ENCODE measurements at regions not wholly inside any gene's neighbourhood (a gene's known extent, or its start where the extent isn't known, plus 50 kb on each side); places are given as distances from the start of the nearest gene placed in this dataset.

DNA sequence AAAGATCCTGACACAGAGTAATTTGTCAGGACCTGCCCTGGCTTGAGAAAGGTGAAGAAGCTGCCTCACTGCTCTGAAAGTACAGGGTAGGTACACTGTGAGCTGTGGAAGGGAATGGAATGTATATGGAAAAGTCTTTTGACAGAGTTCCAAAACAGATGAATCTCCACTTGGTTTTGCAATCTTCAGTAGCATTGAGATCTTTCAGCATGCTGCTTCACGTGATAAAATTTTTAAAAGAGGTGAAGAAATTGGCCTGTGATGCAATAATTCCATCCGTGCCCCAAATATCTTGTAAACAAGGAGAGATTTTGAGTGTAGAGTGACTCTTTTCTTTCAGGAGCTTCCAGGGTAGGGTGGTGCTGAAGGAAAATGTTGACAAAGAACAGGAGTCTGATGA, 123.1 kb downstream of the OSR1 start:
- peak; percentile 62 for DNase-seq (ENCODE audit: low spot score)

DNA sequence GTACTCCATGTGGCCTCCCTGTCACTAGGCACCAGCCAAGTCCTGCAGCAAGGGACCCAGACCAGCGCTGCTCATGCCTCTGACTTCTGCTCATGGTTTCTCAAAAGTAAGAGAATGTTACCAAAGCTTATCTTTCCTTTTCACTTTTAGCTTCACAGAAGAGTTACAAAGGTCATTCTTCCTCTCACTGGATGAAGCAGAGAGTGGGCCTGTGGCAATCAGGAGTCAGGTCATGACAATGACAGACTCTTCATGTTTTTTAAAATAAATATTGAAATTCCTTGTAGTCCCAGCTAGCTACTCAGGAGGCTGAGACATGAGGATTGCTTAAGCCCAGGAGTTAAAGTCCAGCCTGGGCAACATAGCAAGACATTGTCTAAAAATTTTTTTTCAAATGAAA, 126.1 kb downstream of the OSR1 start:
- no peak for DNase-seq (ENCODE audit: low spot score)

DNA sequence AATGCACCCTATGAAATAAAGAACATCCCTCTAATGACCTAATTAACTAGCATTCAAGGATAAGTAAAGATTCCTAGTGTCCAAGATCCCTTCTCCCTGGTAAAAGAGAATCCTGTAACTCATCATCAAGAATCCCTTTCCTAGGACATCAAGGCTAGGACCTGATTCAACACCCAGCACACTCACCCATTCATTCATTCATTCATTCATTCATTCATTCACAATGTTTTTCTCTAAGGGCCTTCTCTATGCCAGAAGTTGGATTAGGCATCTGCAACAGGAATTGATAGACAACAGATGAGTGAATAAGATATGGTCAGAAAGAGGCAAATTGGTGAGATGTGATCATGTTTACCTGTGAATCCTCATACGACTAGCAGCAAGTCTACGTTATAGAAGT, 126.8 kb downstream of the OSR1 start:
- no peak for DNase-seq (ENCODE audit: low spot score)

DNA sequence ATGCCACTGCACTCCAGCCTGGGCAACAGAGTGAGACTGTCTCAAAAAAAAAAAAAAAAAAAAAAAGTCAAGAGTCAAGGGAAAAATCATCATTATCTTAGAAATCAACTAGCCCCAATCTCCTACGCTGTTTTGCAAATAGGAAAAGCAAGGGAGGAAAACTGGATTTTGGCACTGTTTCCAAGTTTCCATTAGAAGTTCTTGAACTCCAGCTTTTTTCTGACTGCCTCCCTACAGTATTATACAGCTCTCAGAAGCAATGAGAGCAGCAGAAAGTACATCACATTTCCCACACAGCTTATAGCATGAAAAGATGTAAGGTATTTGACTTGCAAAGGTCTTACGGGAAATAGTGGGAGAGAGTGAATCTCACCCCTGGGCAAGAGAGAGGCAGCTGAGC, 127.8 kb downstream of the OSR1 start:
- DNase-seq (ENCODE audit: low spot score) = no peak

DNA sequence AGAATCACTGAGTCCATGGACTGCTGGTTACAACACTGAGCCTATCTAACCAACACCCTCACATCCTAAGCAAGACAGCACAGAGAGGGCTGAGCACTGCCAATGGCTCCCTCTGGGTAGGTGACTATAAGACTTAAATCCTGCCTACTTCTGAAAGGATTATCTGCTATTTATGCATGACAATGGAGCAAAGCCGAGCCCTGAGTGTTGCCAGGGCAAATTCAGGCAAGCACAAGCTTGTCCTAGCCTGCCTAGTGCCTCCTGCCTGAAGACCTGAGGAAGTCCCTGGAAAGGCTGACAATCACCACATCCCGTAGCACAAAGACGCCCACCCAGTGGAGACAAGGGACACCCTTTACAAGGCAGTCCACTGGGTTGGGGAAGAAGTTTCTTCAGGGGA, 129.7 kb downstream of the OSR1 start:
- DNase-seq (ENCODE audit: low spot score) = no peak

DNA sequence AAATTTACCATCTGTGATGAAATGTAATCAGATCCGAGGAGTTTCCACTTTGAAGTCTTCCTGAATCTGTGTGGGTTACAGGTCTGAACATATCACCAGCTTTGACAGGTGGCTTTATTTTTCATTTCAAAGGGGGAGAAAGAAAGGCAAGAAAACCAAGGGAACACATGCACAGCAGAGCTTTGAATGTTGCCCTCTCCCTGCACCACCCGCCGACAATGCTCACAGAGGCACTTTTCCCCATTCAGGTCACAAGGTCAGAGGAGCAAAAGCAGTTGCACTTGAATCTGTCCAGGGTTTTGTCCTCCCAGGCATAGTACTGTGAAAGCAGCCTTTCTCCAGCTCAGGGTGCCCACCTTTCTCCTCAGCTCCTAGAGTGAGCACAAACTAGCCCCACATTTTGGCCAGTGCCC, 130.2 kb downstream of the OSR1 start:
- DNase-seq (ENCODE audit: low spot score) = no peak

DNA sequence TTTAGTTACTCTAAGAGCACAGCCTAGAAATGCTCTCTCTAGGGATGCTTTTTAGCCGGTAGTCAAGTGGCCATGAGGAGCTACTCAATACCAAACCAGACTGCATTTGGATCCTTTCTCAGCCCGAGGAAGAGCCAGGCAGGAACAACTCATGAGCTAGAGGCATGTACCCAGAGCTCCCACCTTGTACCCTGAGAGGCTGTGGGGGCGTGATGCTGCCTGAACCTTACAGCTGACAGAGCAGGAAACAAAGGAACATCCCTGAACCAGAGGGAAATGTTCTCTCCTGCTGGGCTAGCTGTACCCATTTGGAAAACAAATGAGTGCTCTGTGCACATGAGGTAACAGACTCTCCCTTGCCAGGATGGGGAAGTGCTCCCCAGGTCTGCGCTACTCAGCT, 131.6 kb downstream of the OSR1 start:
- DNase-seq (ENCODE audit: low spot score) = no peak

DNA sequence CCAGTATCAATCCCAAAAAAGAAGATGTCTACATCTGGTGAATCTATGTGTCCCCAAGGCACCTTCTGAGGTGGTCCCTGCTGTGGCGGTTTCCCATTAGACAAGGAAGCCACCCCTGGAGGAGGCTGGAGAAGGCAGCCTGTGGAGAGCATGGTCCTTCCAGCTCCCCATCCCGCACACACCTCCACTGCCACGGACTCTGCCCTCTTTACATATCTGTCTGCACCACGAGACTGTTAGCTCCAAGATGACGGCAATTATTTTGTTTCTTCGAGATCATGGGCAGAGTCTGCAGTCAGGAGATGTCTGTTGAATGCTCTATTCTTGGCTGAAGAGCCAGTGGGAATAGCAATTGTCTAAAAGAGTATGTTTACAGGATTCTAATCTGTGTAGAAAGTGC, 132.0 kb downstream of the OSR1 start:
- no peak for DNase-seq (ENCODE audit: low spot score)

DNA sequence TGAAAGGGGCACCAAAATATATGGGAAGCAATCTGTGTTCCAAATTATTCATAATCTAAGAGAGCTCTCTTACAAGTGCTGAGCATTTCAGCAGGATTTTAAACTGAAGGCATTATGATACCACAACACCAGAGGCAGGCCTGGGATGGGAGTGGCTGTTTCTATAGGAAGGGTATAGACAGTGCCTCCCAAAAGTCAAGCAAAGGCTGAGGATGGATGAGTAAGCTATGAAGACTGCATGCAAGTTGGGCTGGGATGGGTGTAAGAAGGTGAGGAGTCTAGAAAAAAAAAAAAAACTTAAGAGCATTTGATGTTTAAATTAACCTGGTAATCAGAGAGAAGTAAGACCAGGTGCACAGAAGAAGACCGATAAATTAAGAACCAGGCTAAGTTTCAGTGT, 132.5 kb downstream of the OSR1 start:
- no peak for DNase-seq (ENCODE audit: low spot score)

DNA sequence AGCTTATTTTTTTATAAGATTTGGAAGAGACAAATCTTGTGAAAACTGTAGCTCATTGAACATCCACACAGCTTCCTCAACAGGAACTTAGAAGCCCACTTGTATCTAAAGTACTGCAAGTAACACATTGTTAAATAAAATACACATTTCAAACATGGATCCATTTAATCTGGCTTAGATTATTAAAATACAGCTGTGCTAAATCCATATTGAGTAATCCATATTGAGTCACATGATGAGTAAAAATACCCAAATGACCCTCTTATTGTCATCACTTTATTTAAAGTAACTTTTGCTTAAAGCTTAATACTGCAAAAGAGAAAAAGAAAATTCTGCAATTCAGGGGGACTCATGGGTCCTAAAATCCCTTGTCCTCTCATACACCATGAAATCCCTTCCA, 133.3 kb downstream of the OSR1 start:
- DNase-seq (ENCODE audit: low spot score) = no peak

DNA sequence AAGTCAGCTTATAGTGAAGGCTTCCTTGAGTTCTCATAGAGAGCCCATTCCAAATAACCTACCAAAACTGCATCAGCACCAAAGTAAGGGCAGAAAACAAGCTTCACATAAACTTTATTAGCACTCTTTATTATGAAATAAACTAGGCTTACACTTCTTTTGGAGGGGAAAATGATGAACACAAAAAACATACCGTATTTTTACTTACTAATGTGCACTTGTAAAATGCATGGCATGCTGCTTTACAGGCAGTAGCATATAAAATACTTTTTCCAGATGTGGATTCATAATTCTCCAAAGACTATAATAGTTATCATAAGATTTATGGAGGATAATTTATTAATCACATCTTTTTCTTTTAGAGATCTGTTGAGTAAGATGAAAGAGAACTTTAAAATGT, 133.9 kb downstream of the OSR1 start:
- DNase-seq (ENCODE audit: low spot score) = no peak

DNA sequence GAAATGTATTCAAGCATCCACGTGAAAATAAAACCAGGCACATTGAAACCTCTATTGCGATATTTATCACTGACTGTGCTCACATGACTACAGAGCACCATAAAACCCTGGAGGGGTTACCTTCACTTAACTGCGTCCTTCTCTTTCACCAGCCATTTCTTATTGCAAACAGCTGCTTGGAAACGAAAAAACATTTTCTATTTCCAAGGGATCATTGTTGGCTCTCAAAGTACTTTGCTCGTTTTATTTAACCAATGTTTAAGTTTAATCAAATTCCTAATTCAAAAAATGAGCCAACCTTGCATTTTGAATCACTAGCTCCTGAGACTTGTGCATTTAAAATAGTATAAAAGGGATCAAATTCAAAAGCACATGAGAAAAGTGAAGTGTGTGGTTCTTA, 134.4 kb downstream of the OSR1 start:
- no peak for DNase-seq (ENCODE audit: low spot score)

DNA sequence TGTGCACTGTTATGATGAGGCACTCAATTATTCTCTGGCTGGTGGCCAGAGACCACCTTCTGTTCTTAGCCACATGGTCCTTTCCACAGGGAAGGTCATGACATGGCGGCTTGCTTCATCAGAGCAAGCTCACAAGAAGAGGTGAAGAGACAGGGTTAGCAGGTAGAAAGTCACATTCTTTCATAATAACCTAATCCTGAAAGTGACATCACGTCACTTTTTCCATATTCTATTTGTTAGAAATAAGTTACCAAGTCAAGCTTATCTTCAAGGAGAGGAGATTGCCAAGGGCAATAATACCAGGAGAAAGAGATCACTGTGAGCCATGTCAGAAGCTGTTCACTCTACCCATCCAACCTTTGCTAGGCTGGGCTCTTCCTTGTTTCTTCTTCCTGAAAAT, 139.4 kb downstream of the OSR1 start:
- no peak for DNase-seq (ENCODE audit: low spot score)

DNA sequence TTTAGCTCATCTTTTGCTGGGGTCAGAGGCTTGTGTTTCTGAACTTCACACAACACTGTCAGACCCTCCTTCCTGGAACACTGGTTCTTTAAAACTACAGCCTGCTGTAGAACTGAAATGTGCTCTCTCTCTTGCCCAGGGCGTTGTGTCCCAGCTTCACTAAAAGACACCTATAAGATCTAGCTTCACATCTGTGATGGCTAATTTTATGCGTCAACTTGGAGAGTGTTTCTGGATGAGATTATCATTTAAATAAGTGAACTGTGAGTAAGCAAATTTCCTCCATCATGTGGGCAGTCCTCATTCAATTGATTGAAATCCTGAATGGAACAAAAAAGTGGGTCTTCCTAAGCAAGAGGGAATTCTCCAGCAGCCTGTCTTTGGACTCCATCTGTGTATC, 140.3 kb downstream of the OSR1 start:
- DNase-seq (ENCODE audit: low spot score) = no peak

DNA sequence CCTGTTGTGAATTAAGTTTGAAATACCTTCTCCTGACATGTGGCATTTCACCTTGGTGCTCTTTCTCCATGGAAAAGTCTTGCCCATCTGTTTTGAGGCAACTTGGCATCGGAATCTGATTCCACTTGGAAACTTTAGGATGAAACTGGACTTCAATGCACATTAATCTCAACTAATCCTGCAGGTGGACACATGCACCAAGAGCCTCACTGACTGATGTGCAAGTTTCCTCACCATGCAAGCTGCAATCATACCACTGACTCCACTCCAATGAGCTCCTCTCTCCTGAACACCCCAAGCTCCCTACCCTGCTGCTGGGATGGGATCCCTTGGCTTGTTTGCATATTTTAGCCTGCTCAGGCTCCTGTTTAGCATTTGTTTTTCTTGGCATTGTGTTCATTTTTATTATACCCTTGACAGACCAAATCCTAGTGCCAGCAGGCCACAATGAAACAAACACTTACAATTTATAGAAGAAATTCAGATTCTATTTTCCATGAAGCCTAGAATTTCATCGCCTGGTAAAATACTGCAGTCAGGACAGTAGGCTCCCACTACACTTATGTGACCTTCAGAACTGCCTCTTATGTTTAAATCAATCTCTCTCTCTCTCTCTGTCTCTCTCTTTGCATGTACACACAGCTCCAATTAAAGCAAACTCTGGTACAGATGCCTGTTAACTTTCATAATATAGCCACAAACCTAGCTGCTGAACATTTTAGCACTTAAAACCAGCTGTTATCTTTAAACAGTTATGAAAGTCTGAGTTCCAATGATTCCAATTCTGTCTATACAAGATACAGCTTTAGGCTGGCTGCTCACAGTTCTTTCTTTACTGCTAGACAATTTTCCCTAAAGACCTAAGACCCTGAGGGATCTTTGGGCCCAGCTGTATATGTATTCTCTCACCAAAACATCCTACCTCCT, 141.5 kb downstream of the OSR1 start:
- DNase-seq (ENCODE audit: low spot score) = no peak

DNA sequence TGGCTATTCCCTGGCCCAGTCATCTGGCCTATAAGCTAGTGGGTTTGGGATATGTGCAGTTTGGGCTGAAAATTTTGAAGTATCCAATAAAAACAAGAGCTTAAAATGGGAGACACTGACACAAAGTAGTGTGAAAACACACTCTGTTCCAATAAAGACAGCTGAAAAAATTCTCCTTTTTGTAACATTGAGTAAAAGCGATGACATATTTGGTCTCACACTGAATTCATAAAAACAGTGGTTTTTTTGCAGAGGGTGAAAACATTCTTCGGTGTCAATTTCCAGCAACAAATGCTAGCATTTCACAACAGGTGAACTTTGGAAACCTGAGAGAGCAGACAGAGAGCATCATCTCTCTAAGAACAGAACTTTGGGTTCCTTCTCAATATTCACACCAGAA, 142.2 kb downstream of the OSR1 start:
- no peak for DNase-seq (ENCODE audit: low spot score)

DNA sequence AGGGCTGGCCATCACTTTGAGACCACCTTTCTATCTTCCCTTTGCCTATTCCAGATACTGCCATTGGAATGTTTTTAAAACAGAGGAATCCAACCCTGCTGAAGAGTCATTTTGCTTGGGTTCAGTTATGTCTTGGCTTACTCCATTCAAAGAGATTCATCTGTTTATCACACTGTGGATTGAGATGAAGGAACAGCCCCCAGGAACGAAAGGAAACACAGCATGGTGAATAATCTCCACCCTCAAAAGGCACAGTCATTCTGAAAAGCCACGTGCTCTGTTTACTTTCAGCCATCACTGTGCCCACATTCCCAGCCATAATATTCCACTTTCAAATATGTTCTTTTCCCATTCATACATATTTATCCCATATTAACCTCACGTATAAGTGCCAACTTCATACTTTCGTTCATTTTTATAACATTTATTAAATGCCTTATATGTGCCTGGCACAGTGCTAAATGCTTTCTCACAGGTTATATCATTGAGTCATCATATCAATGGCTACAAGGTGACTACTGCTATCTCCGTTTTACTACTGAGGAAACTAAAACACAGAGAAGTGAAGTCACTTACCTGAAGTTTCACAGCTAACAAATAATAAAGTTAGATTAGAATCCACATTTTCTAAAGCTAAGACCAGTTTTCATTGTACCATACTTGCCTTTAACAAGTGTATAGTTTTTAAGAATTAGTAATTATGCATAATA, 143.6 kb downstream of the OSR1 start:
- DNase-seq (ENCODE audit: low spot score) = no peak

DNA sequence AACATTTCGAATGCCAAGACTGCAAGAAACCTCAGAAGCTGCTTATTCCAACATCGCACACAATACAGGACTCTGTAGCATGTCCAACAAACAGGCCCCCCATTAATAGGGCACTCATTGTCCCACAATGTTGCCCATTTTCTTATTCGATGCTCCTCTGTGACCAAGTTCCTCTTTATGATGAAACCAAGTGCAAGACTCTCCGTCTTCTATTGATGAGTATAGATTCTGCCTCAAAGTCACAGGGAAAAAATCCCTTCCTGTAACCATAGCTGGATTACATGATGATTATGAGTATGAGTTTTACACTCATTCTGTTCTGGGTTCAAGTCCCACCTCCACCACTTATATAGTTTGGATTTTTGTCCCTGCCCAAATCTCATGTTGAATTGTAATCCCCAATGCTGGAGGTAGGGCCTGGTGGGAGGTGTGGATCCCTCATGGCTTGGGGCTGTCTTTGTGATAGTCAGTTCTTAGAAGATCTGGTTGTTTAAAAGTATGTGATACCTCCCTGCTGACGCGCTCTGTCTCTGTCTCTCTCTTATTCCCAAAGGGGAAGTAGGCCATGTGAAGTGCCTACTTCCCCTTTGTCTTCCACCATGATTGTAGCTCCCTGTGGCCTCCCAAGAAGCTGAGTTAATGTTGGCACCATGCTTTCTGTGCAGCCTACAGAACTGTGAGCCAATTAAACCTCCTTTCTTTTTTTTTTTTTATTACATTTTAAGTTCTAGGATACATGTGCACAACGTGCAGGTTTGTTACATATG, 148.7 kb downstream of the OSR1 start:
- DNase-seq (ENCODE audit: low spot score) = no peak

DNA sequence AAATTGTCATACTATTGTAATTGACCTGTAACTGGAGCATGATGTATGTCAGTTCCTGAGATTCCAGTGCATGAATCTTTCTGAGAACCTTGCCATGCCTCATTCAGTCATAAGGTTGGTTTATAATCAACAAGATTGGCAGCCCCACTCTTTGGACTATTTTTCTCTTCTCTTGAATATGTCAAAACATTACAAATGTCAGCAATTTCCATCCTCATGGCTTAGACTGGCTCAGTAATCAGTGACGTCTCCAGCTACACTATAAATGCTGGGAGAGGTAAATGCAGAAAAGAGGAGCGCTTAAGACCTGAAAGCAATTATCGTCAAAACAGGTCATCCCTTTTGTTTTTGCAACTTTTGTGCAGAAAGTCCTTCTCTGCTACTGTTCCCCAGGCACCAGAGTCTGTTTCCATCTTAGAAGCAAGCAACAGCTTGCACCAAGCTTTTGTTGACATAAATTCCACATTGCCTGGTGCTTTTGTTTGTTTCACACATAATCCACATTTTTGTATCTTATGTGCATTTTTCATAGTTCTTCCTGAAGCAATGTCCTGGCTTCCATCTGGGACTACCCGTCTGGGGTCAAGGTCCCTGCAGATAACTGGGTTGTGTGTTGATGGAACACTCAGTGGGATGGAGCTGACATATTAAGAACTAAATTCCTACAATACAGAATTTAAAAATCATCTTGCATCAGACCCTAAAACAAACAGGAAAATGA, 149.8 kb downstream of the OSR1 start:
- DNase-seq (ENCODE audit: low spot score) = no peak

DNA sequence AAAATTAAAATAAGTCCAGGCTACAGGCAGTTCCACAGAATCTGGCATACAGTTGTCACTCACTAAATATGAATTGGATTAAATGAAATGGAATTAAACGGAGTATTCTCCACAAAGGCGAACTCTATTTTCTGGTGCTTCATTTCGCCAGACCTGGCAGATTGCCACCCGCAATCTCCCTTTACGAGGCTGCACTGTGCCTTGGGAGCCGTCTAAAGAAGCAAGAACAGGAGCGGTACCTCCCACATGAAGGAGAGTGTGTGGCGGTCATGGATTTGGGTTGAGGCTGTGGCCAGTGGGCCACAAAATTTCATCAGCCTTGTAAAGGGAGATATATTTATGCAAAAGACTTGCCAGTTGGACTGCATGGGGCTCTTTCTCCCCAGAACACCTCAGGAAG, 151.0 kb downstream of the OSR1 start:
- DNase-seq (ENCODE audit: low spot score) = no peak

DNA sequence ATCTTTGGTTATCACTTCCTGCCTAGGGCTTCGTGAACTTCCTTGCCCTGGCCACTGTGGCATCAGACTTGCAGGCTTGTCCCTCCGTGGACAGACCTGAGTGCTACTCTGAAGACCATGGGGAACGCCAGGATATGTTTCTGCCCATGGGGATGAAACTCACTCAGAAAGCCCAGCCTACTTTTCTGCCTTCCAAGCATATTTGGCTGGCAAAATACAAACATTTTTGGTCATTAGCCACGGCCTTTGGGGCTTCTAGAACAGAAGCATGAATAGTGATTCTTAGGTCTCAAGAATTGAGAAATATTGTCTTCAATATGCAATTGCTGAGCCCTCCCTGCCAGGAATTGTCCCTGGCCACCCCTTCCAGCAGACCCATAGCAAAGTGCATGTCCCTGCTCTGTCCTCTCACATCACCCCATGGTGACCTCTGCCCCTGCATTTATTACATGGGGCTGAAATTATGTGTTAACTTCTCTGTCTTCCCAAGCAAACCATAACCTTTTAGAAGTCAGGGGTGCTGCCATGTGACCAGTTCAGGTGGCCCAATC, 152.4 kb downstream of the OSR1 start:
- peak; percentile 36 for DNase-seq (ENCODE audit: low spot score)

DNA sequence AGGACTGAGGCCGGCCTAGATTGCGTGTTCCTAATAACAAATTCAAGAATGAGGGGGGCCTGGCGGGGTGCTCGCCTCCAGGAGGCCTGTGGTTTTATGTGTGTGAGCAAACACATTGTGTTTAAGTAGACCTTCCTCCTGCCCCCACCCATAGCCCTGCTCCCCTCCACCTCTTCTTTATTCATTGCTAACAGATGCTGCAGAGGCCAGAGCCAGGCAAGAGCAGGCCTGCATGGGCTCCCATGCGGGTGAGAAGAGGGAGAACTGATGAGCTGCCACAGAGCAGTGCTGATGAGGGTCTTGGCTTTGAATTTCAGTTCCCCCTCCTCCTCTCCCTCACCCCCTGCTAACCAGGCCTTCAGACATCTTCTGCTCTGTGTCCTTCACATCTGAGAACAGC, 154.6 kb downstream of the OSR1 start:
- no peak for DNase-seq (ENCODE audit: low spot score)

Data from AG08395 (cell line).